SK-N-SH treated with all-trans-retinoic acid at 6 μM for 48 hours (cell line): ENCODE measurements at regions not wholly inside any gene's neighbourhood (a gene's known extent, or its start where the extent isn't known, plus 50 kb on each side); places are given as distances from the start of the nearest gene placed in this dataset.
"Not testable (repeated sequence)": the region's sequence is repeated elsewhere in the genome, so short reads cannot be mapped to it uniquely, and the experiment has no call there.

ENCODE experiments used
- ATAC-seq: fragments of 200-7000 bp; cut with Tn5 transposase; 3 replicates; pipeline ENCODE4 v1.9.1; 2020; ENCODE audit warnings: mild to moderate bottlenecking, moderate library complexity
- ARNTL ChIP-seq: fragments of 450-650 bp; formaldehyde crosslinking; IDR thresholded peaks from 2 replicates; pipeline ENCODE4 v1.5.0; 2020; ENCODE audit warnings: low read depth, mild to moderate bottlenecking, moderate library complexity, borderline replicate concordance
- BACH2 ChIP-seq: fragments of 250-450 bp; sonication (Bioruptor Pico); IDR thresholded peaks from 2 replicates; pipeline ENCODE4 v1.9.0; 2021; ENCODE audit warnings: mild to moderate bottlenecking, borderline replicate concordance
- CSDC2 ChIP-seq: fragments of 250-450 bp; sonication (Bioruptor Pico); IDR thresholded peaks from 2 replicates; pipeline ENCODE4 v1.5.0; 2020; ENCODE audit warnings: mild to moderate bottlenecking, moderate library complexity
- CSRNP3 ChIP-seq: fragments of 250-450 bp; sonication (Bioruptor Pico); IDR thresholded peaks from 2 replicates; pipeline ENCODE4 v1.5.1; 2021; ENCODE audit warnings: mild to moderate bottlenecking, moderate library complexity
- ESRRG ChIP-seq: fragments of 250-450 bp; sonication (Bioruptor Pico); IDR thresholded peaks from 2 replicates; pipeline ENCODE4 v1.6.1; 2021; ENCODE audit warnings: mild to moderate bottlenecking
- GLIS3 ChIP-seq: fragments of 250-450 bp; sonication (Bioruptor Pico); IDR thresholded peaks from 2 replicates; pipeline ENCODE4 v1.5.0; 2020; ENCODE audit warnings: mild to moderate bottlenecking, moderate library complexity
- ISL1 ChIP-seq: fragments of 250-450 bp; sonication (Bioruptor Pico); IDR thresholded peaks from 2 replicates; pipeline ENCODE4 v2.1.2; 2022; ENCODE audit warnings: mild to moderate bottlenecking, moderate library complexity
- OSR1 ChIP-seq: fragments of 250-450 bp; sonication (Bioruptor Pico); IDR thresholded peaks from 2 replicates; pipeline ENCODE4 v1.8.0; 2022; ENCODE audit warnings: moderate library complexity, mild to moderate bottlenecking, inconsistent platforms
- POU6F1 ChIP-seq: fragments of 250-450 bp; sonication (Bioruptor Pico); IDR thresholded peaks from 2 replicates; pipeline ENCODE4 v1.8.0; 2021; ENCODE audit warnings: low read depth, mild to moderate bottlenecking, moderate library complexity, borderline replicate concordance
- PPARA ChIP-seq: fragments of 250-450 bp; sonication (Bioruptor Pico); IDR thresholded peaks from 2 replicates; pipeline ENCODE4 v1.5.0; 2020; ENCODE audit warnings: mild to moderate bottlenecking, borderline replicate concordance
- RARB ChIP-seq: fragments of 250-450 bp; sonication (Bioruptor Pico); IDR thresholded peaks from 2 replicates; pipeline ENCODE4 v1.8.0; 2021; ENCODE audit warnings: mild to moderate bottlenecking, moderate library complexity
- SNAI2 ChIP-seq: fragments of 250-450 bp; sonication (Bioruptor Pico); IDR thresholded peaks from 2 replicates; pipeline ENCODE4 v1.5.0; 2020; ENCODE audit warnings: mild to moderate bottlenecking, moderate library complexity
- TCF4 ChIP-seq: fragments of 250-450 bp; sonication (Bioruptor Pico); IDR thresholded peaks from 2 replicates; pipeline ENCODE4 v1.8.0; 2021; ENCODE audit warnings: mild to moderate bottlenecking, moderate library complexity, borderline replicate concordance
- TOX ChIP-seq: fragments of 250-450 bp; sonication (Bioruptor Pico); IDR thresholded peaks from 2 replicates; pipeline ENCODE4 v1.8.0; 2021; ENCODE audit warnings: mild to moderate bottlenecking, moderate library complexity, borderline replicate concordance
- ZC3H10 ChIP-seq: fragments of 250-450 bp; sonication (Bioruptor Pico); IDR thresholded peaks from 2 replicates; pipeline ENCODE4 v1.5.1; 2021; ENCODE audit warnings: mild to moderate bottlenecking, moderate library complexity
- ZFP3 ChIP-seq: fragments of 250-450 bp; sonication (Bioruptor Pico); IDR thresholded peaks from 2 replicates; pipeline ENCODE4 v1.5.0; 2020; ENCODE audit warnings: mild to moderate bottlenecking, moderate library complexity
- ZFP30 ChIP-seq: fragments of 450-650 bp; formaldehyde crosslinking; IDR thresholded peaks from 2 replicates; pipeline ENCODE4 v1.5.0; 2022; ENCODE audit warnings: mild to moderate bottlenecking, moderate library complexity
- ZNF565 ChIP-seq: fragments of 450-650 bp; formaldehyde crosslinking; conservative IDR thresholded peaks from 2 replicates; pipeline ENCODE4 v1.5.0; 2020; ENCODE audit warnings: low read depth, mild to moderate bottlenecking, moderate library complexity
- ZNF70 ChIP-seq: fragments of 450-650 bp; formaldehyde crosslinking; IDR thresholded peaks from 2 replicates; pipeline ENCODE4 v1.5.0; 2020; ENCODE audit warnings: mild to moderate bottlenecking, moderate library complexity
- ZNF8 ChIP-seq: fragments of 450-650 bp; formaldehyde crosslinking; IDR thresholded peaks from 2 replicates; pipeline ENCODE4 v1.5.0; 2020; ENCODE audit warnings: mild to moderate bottlenecking, moderate library complexity
- TF ChIP-seq, protein P1 (sequence below): fragments of 250-450 bp; sonication (Bioruptor Pico); IDR thresholded peaks from 2 replicates; pipeline ENCODE4 v1.5.1; 2020; ENCODE audit warnings: low read depth, mild to moderate bottlenecking, moderate library complexity
- TF ChIP-seq, protein P2 (sequence below): fragments of 250-450 bp; sonication (Bioruptor Pico); IDR thresholded peaks from 2 replicates; pipeline ENCODE4 v1.5.0; 2020; ENCODE audit warnings: mild to moderate bottlenecking, moderate library complexity
- TF ChIP-seq, protein P3 (sequence below): fragments of 250-450 bp; sonication (Bioruptor Pico); IDR thresholded peaks from 2 replicates; pipeline ENCODE4 v1.8.0; 2020; ENCODE audit warnings: mild to moderate bottlenecking, moderate library complexity, borderline replicate concordance

- ATAC-seq, result no peak
- TF ChIP-seq ZNF8 (CRISPR knock-in tag), result no peak
- no peak for TF ChIP-seq CSRNP3 (CRISPR knock-in tag)
- TF ChIP-seq BACH2 (CRISPR knock-in tag), result no peak
- TF ChIP-seq ZNF70 (CRISPR knock-in tag), result no peak
- TF ChIP-seq, all 23 proteins: peak for 0
Observed at GRCh38 chr13:100983111-100983510, 308.5 kb upstream of the TMTC4 start.

- ATAC-seq, result no peak
Observed at GRCh38 chr13:100980171-100980570, 305.6 kb upstream of the TMTC4 start.

DNA sequence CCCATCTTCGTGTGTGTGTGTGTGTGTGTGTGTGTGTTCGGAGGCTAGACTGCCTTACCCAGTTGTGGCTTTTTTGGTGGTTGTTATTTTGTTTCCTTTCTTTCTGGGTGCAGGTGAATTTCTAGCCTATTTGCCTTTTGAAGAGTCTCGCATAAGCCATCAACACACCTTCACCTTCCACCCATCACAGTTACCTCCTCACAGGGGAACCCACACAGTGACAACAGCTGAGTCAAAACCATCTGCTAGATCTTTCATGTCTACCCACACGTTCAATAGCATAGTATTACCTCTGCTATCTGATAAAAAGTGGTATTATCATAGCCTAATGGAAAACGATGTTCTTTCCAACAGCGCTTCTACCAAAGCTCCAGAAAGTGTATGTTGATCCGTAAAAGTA, 303.2 kb upstream of the TMTC4 start:
- no peak for ATAC-seq
- TF ChIP-seq CSDC2 (no peak), RARB (CRISPR knock-in tag) (no peak), TCF4 (no peak), ISL1 (CRISPR knock-in tag) (no peak), OSR1 (CRISPR knock-in tag) (no peak), GLIS3 (CRISPR knock-in tag) (no peak), POU6F1 (CRISPR knock-in tag) (no peak), PPARA (CRISPR knock-in tag) (no peak), BACH2 (CRISPR knock-in tag) (no peak)
- TF ChIP-seq, protein P1, sequence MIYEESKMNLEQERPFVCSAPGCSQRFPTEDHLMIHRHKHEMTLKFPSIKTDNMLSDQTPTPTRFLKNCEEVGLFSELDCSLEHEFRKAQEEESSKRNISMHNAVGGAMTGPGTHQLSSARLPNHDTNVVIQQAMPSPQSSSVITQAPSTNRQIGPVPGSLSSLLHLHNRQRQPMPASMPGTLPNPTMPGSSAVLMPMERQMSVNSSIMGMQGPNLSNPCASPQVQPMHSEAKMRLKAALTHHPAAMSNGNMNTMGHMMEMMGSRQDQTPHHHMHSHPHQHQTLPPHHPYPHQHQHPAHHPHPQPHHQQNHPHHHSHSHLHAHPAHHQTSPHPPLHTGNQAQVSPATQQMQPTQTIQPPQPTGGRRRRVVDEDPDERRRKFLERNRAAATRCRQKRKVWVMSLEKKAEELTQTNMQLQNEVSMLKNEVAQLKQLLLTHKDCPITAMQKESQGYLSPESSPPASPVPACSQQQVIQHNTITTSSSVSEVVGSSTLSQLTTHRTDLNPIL (CRISPR knock-in tag), result no peak

More at GRCh38 chr13:100980171-100980570, 305.6 kb upstream of the TMTC4 start:
- TF ChIP-seq ZNF70 (CRISPR knock-in tag), result no peak
- no peak for TF ChIP-seq ZFP3 (CRISPR knock-in tag)
- no peak for TF ChIP-seq ZNF565 (CRISPR knock-in tag)
- no peak for TF ChIP-seq ZFP30
- no peak for TF ChIP-seq GLIS3 (CRISPR knock-in tag)

- TF ChIP-seq TOX (CRISPR knock-in tag) (no peak), TCF4 (no peak), ISL1 (CRISPR knock-in tag) (no peak), ZC3H10 (CRISPR knock-in tag) (no peak), ESRRG (CRISPR knock-in tag) (no peak), ZNF565 (CRISPR knock-in tag) (no peak), GLIS3 (CRISPR knock-in tag) (no peak), CSRNP3 (CRISPR knock-in tag) (no peak), ZFP30 (no peak), RARB (CRISPR knock-in tag) (no peak), ZNF8 (CRISPR knock-in tag) (no peak), ZFP3 (CRISPR knock-in tag) (no peak), SNAI2 (CRISPR knock-in tag) (no peak), OSR1 (CRISPR knock-in tag) (no peak), ARNTL (CRISPR knock-in tag) (no peak)
- TF ChIP-seq, protein P1 (CRISPR knock-in tag), result no peak
- TF ChIP-seq, protein P2, sequence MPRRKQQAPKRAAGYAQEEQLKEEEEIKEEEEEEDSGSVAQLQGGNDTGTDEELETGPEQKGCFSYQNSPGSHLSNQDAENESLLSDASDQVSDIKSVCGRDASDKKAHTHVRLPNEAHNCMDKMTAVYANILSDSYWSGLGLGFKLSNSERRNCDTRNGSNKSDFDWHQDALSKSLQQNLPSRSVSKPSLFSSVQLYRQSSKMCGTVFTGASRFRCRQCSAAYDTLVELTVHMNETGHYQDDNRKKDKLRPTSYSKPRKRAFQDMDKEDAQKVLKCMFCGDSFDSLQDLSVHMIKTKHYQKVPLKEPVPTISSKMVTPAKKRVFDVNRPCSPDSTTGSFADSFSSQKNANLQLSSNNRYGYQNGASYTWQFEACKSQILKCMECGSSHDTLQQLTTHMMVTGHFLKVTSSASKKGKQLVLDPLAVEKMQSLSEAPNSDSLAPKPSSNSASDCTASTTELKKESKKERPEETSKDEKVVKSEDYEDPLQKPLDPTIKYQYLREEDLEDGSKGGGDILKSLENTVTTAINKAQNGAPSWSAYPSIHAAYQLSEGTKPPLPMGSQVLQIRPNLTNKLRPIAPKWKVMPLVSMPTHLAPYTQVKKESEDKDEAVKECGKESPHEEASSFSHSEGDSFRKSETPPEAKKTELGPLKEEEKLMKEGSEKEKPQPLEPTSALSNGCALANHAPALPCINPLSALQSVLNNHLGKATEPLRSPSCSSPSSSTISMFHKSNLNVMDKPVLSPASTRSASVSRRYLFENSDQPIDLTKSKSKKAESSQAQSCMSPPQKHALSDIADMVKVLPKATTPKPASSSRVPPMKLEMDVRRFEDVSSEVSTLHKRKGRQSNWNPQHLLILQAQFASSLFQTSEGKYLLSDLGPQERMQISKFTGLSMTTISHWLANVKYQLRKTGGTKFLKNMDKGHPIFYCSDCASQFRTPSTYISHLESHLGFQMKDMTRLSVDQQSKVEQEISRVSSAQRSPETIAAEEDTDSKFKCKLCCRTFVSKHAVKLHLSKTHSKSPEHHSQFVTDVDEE, result no peak
- TF ChIP-seq, protein P3, sequence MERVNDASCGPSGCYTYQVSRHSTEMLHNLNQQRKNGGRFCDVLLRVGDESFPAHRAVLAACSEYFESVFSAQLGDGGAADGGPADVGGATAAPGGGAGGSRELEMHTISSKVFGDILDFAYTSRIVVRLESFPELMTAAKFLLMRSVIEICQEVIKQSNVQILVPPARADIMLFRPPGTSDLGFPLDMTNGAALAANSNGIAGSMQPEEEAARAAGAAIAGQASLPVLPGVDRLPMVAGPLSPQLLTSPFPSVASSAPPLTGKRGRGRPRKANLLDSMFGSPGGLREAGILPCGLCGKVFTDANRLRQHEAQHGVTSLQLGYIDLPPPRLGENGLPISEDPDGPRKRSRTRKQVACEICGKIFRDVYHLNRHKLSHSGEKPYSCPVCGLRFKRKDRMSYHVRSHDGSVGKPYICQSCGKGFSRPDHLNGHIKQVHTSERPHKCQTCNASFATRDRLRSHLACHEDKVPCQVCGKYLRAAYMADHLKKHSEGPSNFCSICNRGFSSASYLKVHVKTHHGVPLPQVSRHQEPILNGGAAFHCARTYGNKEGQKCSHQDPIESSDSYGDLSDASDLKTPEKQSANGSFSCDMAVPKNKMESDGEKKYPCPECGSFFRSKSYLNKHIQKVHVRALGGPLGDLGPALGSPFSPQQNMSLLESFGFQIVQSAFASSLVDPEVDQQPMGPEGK, result no peak
Observed at GRCh38 chr13:100976993-100977392, 302.4 kb upstream of the TMTC4 start.

GRCh38 chr13:100975666-100976065, 301.1 kb upstream of the TMTC4 start:
- ATAC-seq, result not testable (repeated sequence)

More at GRCh38 chr13:100976993-100977392, 302.4 kb upstream of the TMTC4 start:
- no peak for ATAC-seq
